ENCODE measurements at regions not wholly inside any gene's neighbourhood (a gene's known extent, or its start where the extent isn't known, plus 50 kb on each side); places are given as distances from the start of the nearest gene placed in this dataset.

GRCh38 chr13:89923052-89923451 is 1424.4 kb upstream of the MIR17HG start:
- Histone ChIP-seq H3K27ac (ENCODE audit: low read depth in 1 of 2, low read length in 2 of 2) (no peak overlapping the region), H3K4me1 (ENCODE audit: control insufficient read depth in 4 of 4, insufficient read depth in 4 of 4, low read length in 3 of 4) (peaks cover 0 to 1% (median 0%) of the 10 kb centered on the region in 4 donors), H3K9me3 (ENCODE audit: control insufficient read depth in 4 of 4, low read length in 3 of 4) (no peaks in the 10 kb centered on the region), H3K36me3 (ENCODE audit: control insufficient read depth in 4 of 4, insufficient read depth in 3 of 4, low read depth in 1 of 4, low read length in 3 of 4) (no peaks in the 10 kb centered on the region), H3K9ac (ENCODE audit: low read depth in 1 of 2, low read length in 2 of 2) (no peak overlapping the region), H3K27me3 (ENCODE audit: control insufficient read depth in 4 of 4, insufficient read depth in 4 of 4, low read length in 3 of 4) (peaks cover 0 to 2% (median 0%) of the 10 kb centered on the region in 4 donors), H3K4me3 (ENCODE audit: low read depth in 1 of 3, low read length in 3 of 3) (no peak overlapping the region)
- no peak for TF ChIP-seq GABPA (IDR thresholded peaks at IDR 0.05 in 1 of 2, conservative IDR thresholded peaks at IDR 0.05 in 1 of 2)
- no peak for TF ChIP-seq RXRA (IDR thresholded peaks at IDR 0.05)
- TF ChIP-seq HNF4G (IDR thresholded peaks at IDR 0.05), result no peak
- no peak for TF ChIP-seq TAF1 (conservative IDR thresholded peaks at IDR 0.05)
- TF ChIP-seq ZBTB33 (IDR thresholded peaks at IDR 0.05), result no peak
- no peak for TF ChIP-seq CTCF (IDR thresholded peaks at IDR 0.05; ENCODE audit: low read depth, low read length, missing input control)
- TF ChIP-seq FOXA1 (IDR thresholded peaks at IDR 0.05), result no peak
- no peak for TF ChIP-seq JUND (IDR thresholded peaks at IDR 0.05)
- no peak for TF ChIP-seq YY1 (IDR thresholded peaks at IDR 0.05)
- TF ChIP-seq MAX (IDR thresholded peaks at IDR 0.05), result no peak
- TF ChIP-seq REST (IDR thresholded peaks at IDR 0.05), result no peak
- no peak for TF ChIP-seq HNF4A (conservative IDR thresholded peaks at IDR 0.05)
- TF ChIP-seq RAD21 (IDR thresholded peaks at IDR 0.05), result no peak
- TF ChIP-seq SP1 (IDR thresholded peaks at IDR 0.05), result no peak
- TF ChIP-seq EGR1 (IDR thresholded peaks at IDR 0.05; ENCODE audit: low read depth in 2 of 2), result no peak
- no peak for TF ChIP-seq ATF3 (IDR thresholded peaks at IDR 0.05)
- TF ChIP-seq NR2F2 (IDR thresholded peaks at IDR 0.05), result no peak
- 52% methylated on average over 2 of the region's 2 CpGs for WGBS
- DNase-seq (ENCODE audit: low spot score), result no peak

- no peak overlapping the region for H3K27ac ChIP-seq (ENCODE audit: low read depth in 1 of 2, low read length in 2 of 2)
- TF ChIP-seq YY1 (IDR thresholded peaks at IDR 0.05) (no peak), JUND (IDR thresholded peaks at IDR 0.05) (no peak), FOXA2 (IDR thresholded peaks at IDR 0.05) (no peak), GABPA (IDR thresholded peaks at IDR 0.05 in 1 of 2, conservative IDR thresholded peaks at IDR 0.05 in 1 of 2) (no peak), CTCF (IDR thresholded peaks at IDR 0.05; ENCODE audit: low read depth, low read length, missing input control) (no peak), ATF3 (IDR thresholded peaks at IDR 0.05) (no peak), NR2F2 (IDR thresholded peaks at IDR 0.05) (no peak), RXRA (IDR thresholded peaks at IDR 0.05) (no peak), SP1 (IDR thresholded peaks at IDR 0.05) (no peak), ZBTB33 (IDR thresholded peaks at IDR 0.05) (no peak), EGR1 (IDR thresholded peaks at IDR 0.05; ENCODE audit: low read depth in 2 of 2) (no peak)
- no peaks in the 10 kb centered on the region for H3K9me3 ChIP-seq (ENCODE audit: control insufficient read depth in 4 of 4, low read length in 3 of 4)
- H3K36me3 ChIP-seq (ENCODE audit: control insufficient read depth in 4 of 4, insufficient read depth in 3 of 4, low read depth in 1 of 4, low read length in 3 of 4), result no peaks in the 10 kb centered on the region
- 88% methylated on average over 2 of the region's 2 CpGs for WGBS
- peaks cover 0 to 2% (median 0%) of the 10 kb centered on the region in 4 donors for H3K27me3 ChIP-seq (ENCODE audit: control insufficient read depth in 4 of 4, insufficient read depth in 4 of 4, low read length in 3 of 4)
- H3K4me1 ChIP-seq (ENCODE audit: control insufficient read depth in 4 of 4, insufficient read depth in 4 of 4, low read length in 3 of 4), result peaks cover 0 to 1% (median 0%) of the 10 kb centered on the region in 4 donors
- no peak overlapping the region for H3K4me3 ChIP-seq (ENCODE audit: low read depth in 1 of 3, low read length in 3 of 3)
- H3K9ac ChIP-seq (ENCODE audit: low read depth in 1 of 2, low read length in 2 of 2), result no peak overlapping the region
- no peak for DNase-seq (ENCODE audit: low spot score)
These were observed 1423.8 kb upstream of the MIR17HG start for GRCh38 chr13:89923736-89924135.

All from liver (tissue), 8 donors.